Immature natural killer cell (primary cell): ENCODE measurements at regions not wholly inside any gene's neighbourhood (a gene's known extent, or its start where the extent isn't known, plus 50 kb on each side); places are given as distances from the start of the nearest gene placed in this dataset.

Source experiments
- DNase-seq, 3 donors: peaks; one replicate each; pipeline ENCODE4 v3.0.0; 2022; ENCODE audit warnings: mixed read lengths in 1 of 3
- H3K27ac Mint-ChIP-seq, 6 donors: one replicate each; pipeline ENCODE4 v1.8.0; 2020; ENCODE audit warnings: mixed read lengths in 6 of 6, mild to moderate bottlenecking in 5 of 6, inconsistent platforms in 4 of 6, moderate library complexity in 3 of 6
- H3K27me3 Mint-ChIP-seq, 3 donors: one replicate each; pipeline ENCODE4 v1.8.0; 2020 to 2021; ENCODE audit warnings: low read depth in 3 of 3, mild to moderate bottlenecking in 3 of 3, mixed read lengths in 3 of 3, moderate library complexity in 3 of 3, inconsistent platforms in 1 of 3
- H3K36me3 Mint-ChIP-seq, 3 donors: one replicate each; pipeline ENCODE4 v1.8.0; 2020; ENCODE audit warnings: mixed read lengths in 3 of 3, inconsistent platforms in 2 of 3, mild to moderate bottlenecking in 2 of 3
- H3K4me1 Mint-ChIP-seq, 2 donors: one replicate each; pipeline ENCODE4 v1.8.0; 2020; ENCODE audit warnings: inconsistent platforms in 2 of 2, mild to moderate bottlenecking in 2 of 2, mixed read lengths in 2 of 2, moderate library complexity in 1 of 2
- H3K4me3 Mint-ChIP-seq, 5 donors: one replicate each; pipeline ENCODE4 v1.8.0; 2020; ENCODE audit warnings: mild to moderate bottlenecking in 5 of 5, mixed read lengths in 5 of 5, inconsistent platforms in 3 of 5, moderate library complexity in 3 of 5
- H3K9me3 Mint-ChIP-seq, 6 donors: one replicate each; pipeline ENCODE4 v1.8.0; 2020; ENCODE audit warnings: mild to moderate bottlenecking in 6 of 6, mixed read lengths in 6 of 6, inconsistent platforms in 4 of 6, moderate library complexity in 3 of 6

- Mint-ChIP-seq H3K4me1 (no peaks in the 10 kb centered on the region), H3K27me3 (peaks cover 0 to 4% (median 0%) of the 10 kb centered on the region in 3 donors)
These were observed 239.0 kb downstream of the INHBA start for GRCh38 chr7:41463770-41464470.

GRCh38 chr7:41459623-41460261 lies 243.1 kb downstream of the INHBA start:
- Mint-ChIP-seq H3K27ac (no peak overlapping the region), H3K36me3 (no peaks in the 10 kb centered on the region), H3K9me3 (peaks cover 0 to 14% (median 3%) of the 10 kb centered on the region in 6 donors), H3K4me1 (no peaks in the 10 kb centered on the region), H3K4me3 (no peak overlapping the region), H3K27me3 (peaks cover 0 to 4% (median 0%) of the 10 kb centered on the region in 3 donors)
- DNase-seq = no peak

More at GRCh38 chr7:41463770-41464470, 239.0 kb downstream of the INHBA start:
- DNase-seq = no peak
- H3K27ac Mint-ChIP-seq = no peak overlapping the region
- no peak overlapping the region for H3K4me3 Mint-ChIP-seq
- peaks cover 2 to 17% (median 4%) of the 10 kb centered on the region in 6 donors for H3K9me3 Mint-ChIP-seq
- H3K36me3 Mint-ChIP-seq = no peaks in the 10 kb centered on the region

GRCh38 chr7:41459183-41459582 lies 243.7 kb downstream of the INHBA start:
- Mint-ChIP-seq H3K27me3 (peaks cover 0 to 5% (median 0%) of the 10 kb centered on the region in 3 donors), H3K4me1 (no peaks in the 10 kb centered on the region), H3K27ac (no peak overlapping the region), H3K36me3 (no peaks in the 10 kb centered on the region), H3K4me3 (no peak overlapping the region), H3K9me3 (peaks cover 0 to 14% (median 3%) of the 10 kb centered on the region in 6 donors)
- no peak for DNase-seq

- DNase-seq = no peak
- no peak overlapping the region for H3K27ac Mint-ChIP-seq
- peaks cover 0 to 5% (median 0%) of the 10 kb centered on the region in 3 donors for H3K27me3 Mint-ChIP-seq
- no peak overlapping the region for H3K4me3 Mint-ChIP-seq
- no peaks in the 10 kb centered on the region for H3K36me3 Mint-ChIP-seq
- peaks cover 0 to 14% (median 6%) of the 10 kb centered on the region in 6 donors for H3K9me3 Mint-ChIP-seq
- H3K4me1 Mint-ChIP-seq = no peaks in the 10 kb centered on the region
These were observed 245.0 kb downstream of the INHBA start for GRCh38 chr7:41457832-41458437.

GRCh38 chr7:41451826-41452225 lies 251.1 kb downstream of the INHBA start:
- H3K27ac Mint-ChIP-seq = no peak overlapping the region
- no peak for DNase-seq
- H3K9me3 Mint-ChIP-seq = peaks cover 0 to 8% (median 5%) of the 10 kb centered on the region in 6 donors
- H3K4me3 Mint-ChIP-seq = no peak overlapping the region
- H3K27me3 Mint-ChIP-seq = peaks cover 0 to 3% (median 2%) of the 10 kb centered on the region in 3 donors
- no peaks in the 10 kb centered on the region for H3K4me1 Mint-ChIP-seq
- peaks cover 0 to 3% (median 2%) of the 10 kb centered on the region in 3 donors for H3K36me3 Mint-ChIP-seq

DNA sequence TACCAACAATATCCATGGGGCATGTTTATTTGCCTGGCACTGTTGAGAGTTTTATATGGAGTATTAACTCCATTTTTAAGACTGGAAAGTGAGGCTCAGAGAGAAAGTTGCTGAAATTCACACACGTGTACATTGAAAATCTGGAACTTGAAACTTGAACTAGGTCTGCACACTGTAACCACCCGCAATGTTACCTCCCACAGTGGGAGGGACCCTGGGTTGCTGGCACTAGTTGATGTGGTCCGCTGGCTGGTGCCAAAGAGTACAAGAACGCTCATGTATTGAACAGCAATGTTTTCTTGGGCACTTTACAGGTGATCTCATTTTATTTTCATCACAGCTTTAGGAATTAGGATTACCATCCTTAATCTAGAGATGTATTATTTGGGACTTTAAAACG lies 253.2 kb downstream of the INHBA start:
- Mint-ChIP-seq H3K27me3 (peaks cover 0 to 2% (median 2%) of the 10 kb centered on the region in 3 donors), H3K27ac (no peak overlapping the region), H3K36me3 (peaks cover 0 to 3% (median 2%) of the 10 kb centered on the region in 3 donors), H3K4me3 (no peak overlapping the region), H3K4me1 (no peaks in the 10 kb centered on the region), H3K9me3 (peaks cover 0 to 8% (median 5%) of the 10 kb centered on the region in 6 donors)
- no peak for DNase-seq

DNA sequence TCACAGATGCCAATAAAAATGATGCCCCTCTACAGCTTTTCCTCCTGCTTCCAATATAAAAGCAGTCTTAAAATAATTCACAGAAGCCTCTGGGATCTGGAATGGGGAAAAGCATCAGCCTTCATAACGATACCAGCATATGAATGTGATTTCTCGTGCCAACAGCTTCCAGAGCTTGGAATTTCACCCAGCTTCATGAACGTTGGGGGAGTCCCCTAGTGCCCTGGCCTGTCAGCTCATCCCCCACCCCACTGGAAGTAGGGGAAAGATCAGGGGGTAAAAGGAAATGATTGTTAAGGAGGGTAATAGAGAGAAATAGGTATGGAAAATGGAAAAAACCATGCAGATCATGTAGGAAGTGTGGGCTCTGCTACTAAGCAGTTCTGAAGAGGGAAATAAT lies 253.6 kb downstream of the INHBA start:
- Mint-ChIP-seq H3K36me3 (peaks cover 0 to 3% (median 2%) of the 10 kb centered on the region in 3 donors), H3K4me1 (no peaks in the 10 kb centered on the region), H3K27me3 (peaks cover 0 to 2% (median 2%) of the 10 kb centered on the region in 3 donors)

GRCh38 chr7:41448104-41448503 lies 254.8 kb downstream of the INHBA start:
- no peak overlapping the region for H3K4me3 Mint-ChIP-seq
- peaks cover 0 to 3% (median 2%) of the 10 kb centered on the region in 3 donors for H3K36me3 Mint-ChIP-seq
- no peaks in the 10 kb centered on the region for H3K4me1 Mint-ChIP-seq
- H3K27me3 Mint-ChIP-seq = peaks cover 2% of the 10 kb centered on the region in 3 donors
- DNase-seq = no peak
- H3K9me3 Mint-ChIP-seq = peaks cover 0 to 4% (median 3%) of the 10 kb centered on the region in 6 donors
- H3K27ac Mint-ChIP-seq = no peak overlapping the region

More for the DNA sequence above, 253.6 kb downstream of the INHBA start:
- no peak for DNase-seq
- no peak overlapping the region for H3K27ac Mint-ChIP-seq
- no peak overlapping the region for H3K4me3 Mint-ChIP-seq
- H3K9me3 Mint-ChIP-seq = peaks cover 0 to 8% (median 5%) of the 10 kb centered on the region in 6 donors

- H3K4me3 Mint-ChIP-seq = no peak overlapping the region
- peaks cover 2% of the 10 kb centered on the region in 3 donors for H3K27me3 Mint-ChIP-seq
- peaks cover 0 to 3% (median 2%) of the 10 kb centered on the region in 3 donors for H3K36me3 Mint-ChIP-seq
- no peak overlapping the region for H3K27ac Mint-ChIP-seq
- no peak for DNase-seq
- no peaks in the 10 kb centered on the region for H3K4me1 Mint-ChIP-seq
- H3K9me3 Mint-ChIP-seq = peaks cover 0 to 4% (median 2%) of the 10 kb centered on the region in 6 donors
These were observed 255.3 kb downstream of the INHBA start for GRCh38 chr7:41447450-41448042.

DNA sequence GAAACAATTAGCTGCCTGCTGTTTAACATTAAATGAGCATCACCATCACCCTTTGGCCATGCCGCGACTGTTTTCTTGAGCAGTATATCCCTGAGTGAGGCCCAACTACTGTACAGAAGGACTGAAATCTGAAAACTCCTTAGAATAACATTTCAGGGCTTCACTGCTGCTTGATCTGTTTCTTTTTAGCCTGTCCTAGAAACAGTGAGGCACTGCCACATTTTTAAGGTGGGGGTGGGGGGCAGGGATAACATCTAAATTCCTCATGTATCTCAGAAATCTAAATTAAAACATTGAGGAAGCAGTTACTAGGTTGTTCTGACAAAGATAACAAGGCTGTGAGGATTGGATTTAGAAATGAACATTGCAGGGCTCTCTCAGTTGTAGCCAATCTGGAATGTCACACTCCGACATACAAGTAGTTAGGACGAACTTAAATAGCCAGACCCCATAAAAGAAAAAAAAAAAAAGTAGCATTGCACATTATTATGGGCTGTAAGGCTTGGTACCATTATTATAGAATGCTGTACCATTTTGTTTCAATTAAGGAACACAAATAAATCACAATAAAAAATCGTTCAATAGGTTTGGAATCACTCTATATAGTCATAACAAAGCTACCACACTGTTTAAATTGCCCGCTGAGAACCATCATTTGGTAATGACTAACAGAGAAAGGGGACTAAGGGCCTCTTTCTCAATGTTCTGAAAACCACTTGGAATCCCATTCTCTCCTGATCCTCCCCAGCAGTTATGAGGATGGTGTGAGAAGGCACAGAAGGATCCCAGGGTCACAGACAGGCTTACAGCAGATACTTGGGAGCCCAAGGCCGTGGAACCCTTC lies 256.1 kb downstream of the INHBA start:
- Mint-ChIP-seq H3K4me3 (no peak overlapping the region), H3K27ac (no peak overlapping the region), H3K4me1 (no peaks in the 10 kb centered on the region), H3K9me3 (peaks cover 0 to 6% (median 4%) of the 10 kb centered on the region in 6 donors), H3K36me3 (peaks cover 0 to 2% (median 0%) of the 10 kb centered on the region in 3 donors), H3K27me3 (peaks cover 0 to 2% (median 2%) of the 10 kb centered on the region in 3 donors)
- DNase-seq = no peak

GRCh38 chr7:41445946-41446345 lies 256.9 kb downstream of the INHBA start:
- Mint-ChIP-seq H3K4me1 (no peaks in the 10 kb centered on the region), H3K4me3 (no peak overlapping the region), H3K27me3 (peaks cover 0 to 2% (median 2%) of the 10 kb centered on the region in 3 donors), H3K9me3 (peaks cover 1 to 6% (median 4%) of the 10 kb centered on the region in 6 donors), H3K27ac (no peak overlapping the region), H3K36me3 (peaks cover 0 to 2% (median 0%) of the 10 kb centered on the region in 3 donors)
- DNase-seq = no peak

DNA sequence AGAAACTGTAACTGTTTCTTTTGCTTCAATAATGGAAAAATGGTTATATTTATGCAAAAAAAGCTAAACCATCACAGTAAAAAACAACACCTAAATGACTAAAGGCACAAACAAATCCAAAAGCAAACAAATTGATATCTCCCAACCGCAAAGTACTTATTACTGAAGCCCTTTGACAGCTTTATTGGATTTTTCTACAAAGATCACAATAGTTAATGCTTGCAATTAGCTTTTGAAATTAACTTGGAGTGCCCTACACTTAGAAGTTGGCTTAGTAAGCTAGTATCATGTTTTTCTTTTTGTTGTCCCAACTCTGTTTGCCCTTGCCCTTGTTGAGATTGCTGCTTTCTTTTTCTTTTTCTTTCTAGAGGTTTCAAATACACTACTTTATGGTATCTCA lies 257.5 kb downstream of the INHBA start:
- no peak for DNase-seq
- no peak overlapping the region for H3K27ac Mint-ChIP-seq
- peaks cover 2 to 6% (median 4%) of the 10 kb centered on the region in 6 donors for H3K9me3 Mint-ChIP-seq
- peaks cover 0 to under 1% (median 0%) of the 10 kb centered on the region in 3 donors for H3K36me3 Mint-ChIP-seq
- H3K4me1 Mint-ChIP-seq = no peaks in the 10 kb centered on the region
- H3K27me3 Mint-ChIP-seq = peaks cover 0 to 2% (median under 1%) of the 10 kb centered on the region in 3 donors
- H3K4me3 Mint-ChIP-seq = no peak overlapping the region

GRCh38 chr7:41439515-41439879 lies 263.4 kb downstream of the INHBA start:
- DNase-seq = no peak
- Mint-ChIP-seq H3K4me1 (no peaks in the 10 kb centered on the region), H3K27me3 (peaks cover 0 to 5% (median 2%) of the 10 kb centered on the region in 3 donors), H3K4me3 (no peak overlapping the region), H3K9me3 (peaks cover 0 to 17% (median 5%) of the 10 kb centered on the region in 6 donors), H3K27ac (no peak overlapping the region), H3K36me3 (no peaks in the 10 kb centered on the region)
